ENCODE measurements at regions not wholly inside any gene's neighbourhood (a gene's known extent, or its start where the extent isn't known, plus 50 kb on each side); places are given as distances from the start of the nearest gene placed in this dataset.

DNA sequence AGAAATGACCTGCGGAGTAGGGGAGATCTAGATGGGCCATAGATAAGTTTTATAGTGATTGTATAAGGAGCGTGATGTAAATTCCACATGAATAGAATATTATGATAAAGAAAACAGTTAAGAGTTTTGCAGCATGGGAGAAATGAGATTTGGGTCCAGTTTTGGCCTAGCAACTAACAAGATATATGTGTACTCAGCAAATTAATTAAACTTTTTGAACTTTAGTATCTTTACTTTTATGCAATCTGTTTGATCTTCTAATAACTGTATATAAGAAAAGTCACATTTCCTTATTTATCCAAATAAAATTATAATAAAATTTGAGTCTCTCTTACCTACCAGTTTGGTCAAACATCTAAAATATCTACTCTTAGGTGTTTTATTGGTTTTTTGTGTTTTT lies 1011.8 kb upstream of the NCAM2 start:
- H3K4me1 Mint-ChIP-seq, result no peaks in the 10 kb centered on the region
- H3K27me3 Mint-ChIP-seq, result no peaks in the 10 kb centered on the region
- no peak overlapping the region for H3K4me3 Mint-ChIP-seq
- no peak overlapping the region for H3K27ac Mint-ChIP-seq
- H3K36me3 Mint-ChIP-seq, result no peaks in the 10 kb centered on the region
- no peak for ATAC-seq (ENCODE audit: low read depth)
- DNase-seq (ENCODE audit: low spot score in 2 of 2), result no peak
- peaks cover 4% of the 10 kb centered on the region for H3K9me3 Mint-ChIP-seq

DNA sequence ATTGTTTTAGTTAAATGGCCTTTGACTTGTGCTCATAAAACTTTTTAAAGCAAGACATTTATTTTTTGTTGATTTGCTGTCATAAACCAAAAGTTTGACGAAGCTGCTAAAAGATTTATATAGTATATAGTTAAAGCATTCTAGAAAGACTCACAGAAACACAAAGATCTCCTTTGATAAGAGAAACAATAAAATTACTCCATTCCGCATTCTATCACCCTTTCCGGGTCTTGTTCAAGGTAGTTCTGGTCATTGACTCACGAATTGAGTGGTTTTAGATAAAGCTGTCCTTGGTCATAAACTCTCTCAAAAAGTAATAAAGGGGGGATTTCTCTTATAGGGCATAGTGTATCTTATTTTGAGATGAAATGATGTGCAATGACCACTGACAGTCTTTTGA lies 1010.5 kb upstream of the NCAM2 start:
- no peak for ATAC-seq (ENCODE audit: low read depth)
- Mint-ChIP-seq H3K4me3 (no peak overlapping the region), H3K27me3 (no peaks in the 10 kb centered on the region), H3K36me3 (no peaks in the 10 kb centered on the region), H3K4me1 (no peaks in the 10 kb centered on the region), H3K9me3 (peaks cover 7% of the 10 kb centered on the region), H3K27ac (no peak overlapping the region)
- no peak for DNase-seq (ENCODE audit: low spot score in 2 of 2)

DNA sequence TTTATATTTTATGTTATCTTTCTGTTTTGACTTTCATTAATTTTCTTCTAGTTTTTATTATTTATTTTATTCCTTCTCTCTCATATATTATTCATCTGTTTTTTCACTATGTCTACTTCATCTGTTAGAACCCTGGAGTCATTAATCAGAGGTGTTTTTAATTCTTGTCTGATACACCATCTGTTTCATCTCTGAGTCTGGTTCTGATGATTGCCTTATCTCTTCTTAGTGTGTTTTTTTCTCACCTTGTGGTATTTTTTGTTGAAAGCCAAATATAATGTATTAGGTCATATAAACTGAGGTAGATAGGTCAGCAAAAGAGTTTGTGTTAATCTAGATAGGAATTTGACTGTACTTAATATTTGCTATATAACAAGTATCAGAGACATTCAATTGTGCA lies 1005.7 kb upstream of the NCAM2 start:
- Mint-ChIP-seq H3K4me3 (no peak overlapping the region), H3K27me3 (no peaks in the 10 kb centered on the region), H3K27ac (no peak overlapping the region), H3K4me1 (no peaks in the 10 kb centered on the region), H3K9me3 (peaks cover 5% of the 10 kb centered on the region), H3K36me3 (no peaks in the 10 kb centered on the region)
- ATAC-seq (ENCODE audit: low read depth), result no peak
- no peak for DNase-seq (ENCODE audit: low spot score in 2 of 2)

DNA sequence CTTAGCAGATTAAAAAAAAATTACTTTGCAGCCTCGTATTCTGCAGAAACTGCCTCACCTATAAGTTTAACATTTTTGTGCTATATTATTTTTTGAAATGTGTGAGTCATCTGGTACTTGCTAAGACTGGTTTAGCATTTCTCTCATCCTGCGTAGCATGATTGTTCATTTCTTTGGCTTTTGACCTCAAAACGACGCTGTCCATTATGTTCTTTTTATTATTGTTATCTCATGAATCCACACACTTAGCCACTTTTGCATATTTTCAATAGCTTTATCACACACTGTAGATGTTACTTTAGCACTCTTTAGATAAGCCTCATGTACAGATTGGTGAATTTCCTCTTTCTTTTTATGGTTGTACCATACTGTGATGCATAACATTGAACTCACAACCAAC lies 1004.9 kb upstream of the NCAM2 start:
- no peaks in the 10 kb centered on the region for H3K4me1 Mint-ChIP-seq
- no peaks in the 10 kb centered on the region for H3K27me3 Mint-ChIP-seq
- DNase-seq (ENCODE audit: low spot score in 2 of 2) (no peak), ATAC-seq (ENCODE audit: low read depth) (no peak)
- no peaks in the 10 kb centered on the region for H3K36me3 Mint-ChIP-seq
- H3K9me3 Mint-ChIP-seq, result peaks cover 5% of the 10 kb centered on the region
- H3K4me3 Mint-ChIP-seq, result no peak overlapping the region
- no peak overlapping the region for H3K27ac Mint-ChIP-seq

DNA sequence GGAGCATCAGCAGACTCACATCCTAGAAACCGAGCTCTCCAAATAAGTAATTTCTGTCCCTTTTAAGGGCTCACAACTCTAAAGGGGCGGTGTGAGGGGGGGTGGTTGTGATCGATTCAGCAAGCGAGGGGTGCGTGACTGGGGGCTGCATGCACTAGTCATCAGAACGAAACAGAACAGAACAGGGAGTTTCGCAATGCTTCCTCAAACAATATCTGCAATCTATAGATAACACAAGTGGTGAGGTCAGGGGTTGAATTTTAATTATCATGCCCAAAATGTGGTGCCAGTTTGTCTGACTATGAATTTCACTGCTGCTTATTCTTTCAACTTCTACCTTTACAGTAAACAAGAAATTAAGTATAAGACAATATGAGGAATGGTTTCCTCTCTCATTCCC lies 1003.0 kb upstream of the NCAM2 start:
- Mint-ChIP-seq H3K4me1 (no peaks in the 10 kb centered on the region), H3K36me3 (no peaks in the 10 kb centered on the region), H3K9me3 (peaks cover 4% of the 10 kb centered on the region), H3K27ac (no peak overlapping the region), H3K4me3 (no peak overlapping the region), H3K27me3 (no peaks in the 10 kb centered on the region)
- DNase-seq (ENCODE audit: low spot score in 2 of 2) (no peak), ATAC-seq (ENCODE audit: low read depth) (no peak)

DNA sequence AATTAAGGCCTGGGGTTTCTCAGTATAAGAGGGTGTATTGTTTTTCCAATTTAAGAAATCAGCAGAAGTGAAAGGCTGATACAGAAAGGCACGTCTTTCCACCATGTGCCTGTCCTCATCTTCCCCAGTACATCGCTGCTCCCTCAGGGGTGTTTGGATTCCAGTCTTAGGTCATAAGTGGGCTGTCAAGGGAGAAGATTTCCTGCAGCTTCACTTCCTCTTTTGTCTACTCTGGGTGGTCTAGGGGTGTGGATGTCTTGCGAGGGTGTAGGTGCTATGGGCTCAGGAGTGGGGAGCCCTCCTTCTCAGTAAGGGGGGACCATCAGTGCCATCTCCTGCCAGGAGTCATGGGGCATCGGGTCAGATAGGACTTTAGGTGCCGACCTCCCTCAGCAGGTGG lies 999.8 kb upstream of the NCAM2 start:
- H3K27ac Mint-ChIP-seq, result no peak overlapping the region

DNA sequence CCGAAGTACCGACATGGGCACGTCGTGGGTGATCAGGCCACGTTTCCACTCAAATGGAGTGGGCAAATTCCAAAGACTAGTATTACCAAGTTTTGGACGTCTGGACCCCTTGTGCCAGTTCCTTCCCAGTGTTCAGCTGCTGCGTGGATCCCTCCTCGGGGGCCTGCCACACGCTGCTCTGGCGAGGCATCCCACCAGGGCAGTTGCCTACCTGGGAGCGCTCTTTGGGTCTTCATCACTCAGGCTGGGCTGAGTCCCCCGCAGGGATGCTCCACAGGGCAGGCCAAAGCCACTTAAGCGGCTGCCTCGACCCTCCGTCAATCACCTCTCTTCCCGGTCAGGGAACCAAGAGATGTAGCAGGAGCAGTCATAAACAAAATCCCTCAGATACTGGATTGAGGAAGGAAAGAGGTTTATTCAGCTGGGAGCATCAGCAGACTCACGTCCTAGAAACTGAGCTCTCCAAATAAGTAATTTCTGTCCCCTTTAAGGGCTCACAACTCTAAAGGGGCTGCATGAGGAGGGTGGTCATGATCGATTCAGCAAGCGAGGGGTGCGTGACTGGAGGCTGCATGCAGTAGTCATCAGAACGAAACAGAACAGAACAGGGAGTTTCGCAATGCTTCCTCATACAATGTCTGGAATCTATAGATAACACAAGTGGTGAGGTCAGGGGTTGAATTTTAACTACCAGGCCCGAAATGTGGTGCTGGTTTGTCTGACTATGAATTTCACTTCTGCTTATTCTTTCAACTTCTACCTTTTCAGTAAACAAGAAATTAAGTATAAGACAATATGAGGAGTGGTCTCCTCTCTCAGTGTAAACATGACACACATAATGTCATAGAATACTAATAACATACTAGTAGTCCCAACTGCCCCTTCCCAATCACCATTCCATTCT lies 998.6 kb upstream of the NCAM2 start:
- no peak overlapping the region for H3K27ac Mint-ChIP-seq
- H3K4me1 Mint-ChIP-seq, result no peaks in the 10 kb centered on the region
- no peaks in the 10 kb centered on the region for H3K27me3 Mint-ChIP-seq
- DNase-seq (ENCODE audit: low spot score in 2 of 2) (no peak), ATAC-seq (ENCODE audit: low read depth) (no peak)
- H3K36me3 Mint-ChIP-seq, result no peaks in the 10 kb centered on the region
- no peak overlapping the region for H3K4me3 Mint-ChIP-seq
- peaks cover 2% of the 10 kb centered on the region for H3K9me3 Mint-ChIP-seq

More for the DNA sequence above, 999.8 kb upstream of the NCAM2 start:
- Mint-ChIP-seq H3K27me3 (no peaks in the 10 kb centered on the region), H3K4me1 (no peaks in the 10 kb centered on the region), H3K9me3 (peaks cover 2% of the 10 kb centered on the region), H3K36me3 (no peaks in the 10 kb centered on the region), H3K4me3 (no peak overlapping the region)
- DNase-seq (ENCODE audit: low spot score in 2 of 2) (no peak), ATAC-seq (ENCODE audit: low read depth) (no peak)

DNA sequence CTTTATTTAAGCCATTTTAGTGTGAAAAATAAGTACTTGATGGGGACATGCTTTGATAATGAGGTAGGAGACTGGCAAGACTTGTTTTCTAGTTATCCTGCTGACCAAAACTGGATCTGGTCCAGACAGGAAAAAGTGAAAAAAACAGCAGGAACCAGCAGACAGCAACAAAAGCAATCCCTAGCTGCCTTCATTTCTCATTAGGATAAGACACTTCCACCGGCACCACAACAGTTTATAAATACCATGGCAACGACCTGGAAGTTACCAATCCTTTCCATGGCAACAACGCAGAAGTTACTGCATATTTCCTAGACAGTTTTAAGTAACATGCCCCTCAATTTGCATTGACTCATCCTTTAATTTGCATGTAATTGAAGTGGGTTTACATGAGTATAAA lies 993.8 kb upstream of the NCAM2 start:
- ATAC-seq (ENCODE audit: low read depth) (no peak), DNase-seq (ENCODE audit: low spot score in 2 of 2) (no peak)
- no peaks in the 10 kb centered on the region for H3K4me1 Mint-ChIP-seq
- peaks cover 2% of the 10 kb centered on the region for H3K9me3 Mint-ChIP-seq
- H3K27ac Mint-ChIP-seq, result no peak overlapping the region
- no peaks in the 10 kb centered on the region for H3K36me3 Mint-ChIP-seq
- H3K4me3 Mint-ChIP-seq, result no peak overlapping the region
- H3K27me3 Mint-ChIP-seq, result no peaks in the 10 kb centered on the region

DNA sequence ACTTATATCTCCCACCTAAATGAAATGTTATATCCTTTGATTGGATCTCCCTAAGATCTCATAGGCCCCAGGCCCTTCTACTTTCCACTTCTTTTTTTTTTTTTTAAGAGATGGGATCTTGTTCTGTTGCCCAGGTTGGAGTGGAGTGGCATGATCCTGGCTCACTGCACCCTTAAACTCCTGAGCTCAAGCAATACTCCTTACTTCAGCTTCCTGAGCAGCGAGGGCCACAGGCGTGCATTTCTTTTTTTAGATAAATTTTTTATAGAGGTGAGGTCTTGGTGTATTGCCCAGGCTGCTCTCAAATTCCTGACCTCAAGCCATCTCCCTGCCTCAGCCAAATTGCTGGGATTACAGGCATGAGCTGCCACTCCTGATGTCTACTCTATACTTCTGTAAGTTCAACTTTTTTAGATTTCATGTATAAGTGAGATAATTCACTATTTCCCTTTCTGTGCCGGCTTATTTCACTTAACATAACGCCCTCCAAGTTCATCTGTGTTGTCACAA lies 987.5 kb upstream of the NCAM2 start:
- peaks cover 3% of the 10 kb centered on the region for H3K9me3 Mint-ChIP-seq
- ATAC-seq (ENCODE audit: low read depth), result no peak
- H3K4me3 Mint-ChIP-seq, result no peak overlapping the region
- no peaks in the 10 kb centered on the region for H3K27me3 Mint-ChIP-seq
- H3K27ac Mint-ChIP-seq, result no peak overlapping the region
- no peak for DNase-seq (ENCODE audit: low spot score in 2 of 2)
- H3K4me1 Mint-ChIP-seq, result no peaks in the 10 kb centered on the region
- H3K36me3 Mint-ChIP-seq, result no peaks in the 10 kb centered on the region

DNA sequence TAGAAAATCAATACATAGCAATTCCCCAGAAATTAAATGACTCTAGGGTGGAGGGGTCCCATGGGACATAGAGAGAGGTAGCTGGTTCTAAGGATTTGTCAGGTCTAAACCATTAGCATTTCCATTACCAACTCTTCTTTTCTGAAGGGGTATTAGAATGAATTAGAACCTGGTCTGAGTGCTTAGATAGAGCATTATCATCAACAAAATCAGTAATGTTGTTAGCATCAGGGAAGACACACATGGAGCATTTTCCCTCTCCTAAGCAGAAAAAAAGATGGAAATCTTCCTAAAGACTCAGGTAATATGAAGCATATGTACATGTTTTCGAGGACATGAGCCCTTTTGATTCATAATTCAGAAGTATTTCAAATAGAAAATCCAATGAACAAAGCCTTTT lies 984.4 kb upstream of the NCAM2 start:
- H3K4me3 Mint-ChIP-seq, result no peak overlapping the region
- H3K27ac Mint-ChIP-seq, result no peak overlapping the region
- ATAC-seq (ENCODE audit: low read depth), result no peak
- no peak for DNase-seq (ENCODE audit: low spot score in 2 of 2)
- no peaks in the 10 kb centered on the region for H3K36me3 Mint-ChIP-seq
- H3K9me3 Mint-ChIP-seq, result peaks cover 2% of the 10 kb centered on the region
- H3K4me1 Mint-ChIP-seq, result no peaks in the 10 kb centered on the region
- H3K27me3 Mint-ChIP-seq, result no peaks in the 10 kb centered on the region

DNA sequence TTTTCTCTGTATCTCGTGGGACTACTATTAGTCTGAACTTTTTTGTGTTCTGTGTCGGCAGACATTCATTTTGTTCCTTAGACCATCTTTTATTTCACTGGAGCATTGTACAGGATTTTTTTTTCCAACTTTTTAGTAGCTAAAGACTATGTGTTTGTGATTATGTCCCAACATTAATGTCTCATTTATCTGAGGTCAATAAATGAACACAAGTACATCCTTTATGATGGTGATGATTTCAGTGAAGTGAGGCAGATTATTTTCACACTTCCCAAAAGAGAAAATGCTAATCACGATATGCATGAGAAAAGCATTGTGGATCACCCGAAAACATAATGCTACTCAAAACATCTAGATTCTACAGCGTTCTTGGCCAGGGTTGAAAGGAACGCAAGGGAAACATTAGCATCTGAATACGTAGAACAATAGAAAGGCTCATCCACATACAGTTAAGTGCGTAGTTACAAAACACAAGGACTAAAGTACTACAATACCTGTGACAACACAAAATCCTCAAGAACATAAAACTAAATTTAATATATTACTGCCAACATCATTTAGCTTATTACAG lies 981.7 kb upstream of the NCAM2 start:
- H3K27ac Mint-ChIP-seq, result no peak overlapping the region
- ATAC-seq (ENCODE audit: low read depth), result no peak
- peaks cover 3% of the 10 kb centered on the region for H3K9me3 Mint-ChIP-seq
- H3K4me3 Mint-ChIP-seq, result no peak overlapping the region
- no peaks in the 10 kb centered on the region for H3K36me3 Mint-ChIP-seq
- H3K4me1 Mint-ChIP-seq, result no peaks in the 10 kb centered on the region
- no peaks in the 10 kb centered on the region for H3K27me3 Mint-ChIP-seq
- DNase-seq (ENCODE audit: low spot score in 2 of 2), result no peak

DNA sequence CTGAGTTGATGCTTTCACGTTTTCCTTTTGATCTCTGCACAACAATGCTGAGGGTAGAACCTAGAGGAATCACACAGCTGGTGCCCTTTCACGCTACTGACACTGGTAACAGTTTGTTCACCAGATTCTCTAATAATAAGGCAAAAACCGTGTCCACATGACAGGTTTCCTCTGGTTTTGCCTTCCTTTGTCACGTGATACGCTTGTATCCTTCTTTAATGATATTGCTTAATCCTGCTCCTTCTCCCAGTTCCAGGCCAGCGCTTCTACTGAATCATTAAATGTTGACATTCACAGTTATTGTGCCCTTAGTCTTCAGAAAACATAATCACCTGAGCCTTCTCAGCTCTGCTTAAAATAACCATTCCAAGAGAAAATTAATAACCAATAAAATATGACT lies 978.2 kb upstream of the NCAM2 start:
- H3K27ac Mint-ChIP-seq, result no peak overlapping the region
- no peaks in the 10 kb centered on the region for H3K27me3 Mint-ChIP-seq
- H3K9me3 Mint-ChIP-seq, result peaks cover 3% of the 10 kb centered on the region
- DNase-seq (ENCODE audit: low spot score in 2 of 2) (no peak), ATAC-seq (ENCODE audit: low read depth) (no peak)
- H3K4me3 Mint-ChIP-seq, result no peak overlapping the region
- no peaks in the 10 kb centered on the region for H3K36me3 Mint-ChIP-seq
- H3K4me1 Mint-ChIP-seq, result no peaks in the 10 kb centered on the region

DNA sequence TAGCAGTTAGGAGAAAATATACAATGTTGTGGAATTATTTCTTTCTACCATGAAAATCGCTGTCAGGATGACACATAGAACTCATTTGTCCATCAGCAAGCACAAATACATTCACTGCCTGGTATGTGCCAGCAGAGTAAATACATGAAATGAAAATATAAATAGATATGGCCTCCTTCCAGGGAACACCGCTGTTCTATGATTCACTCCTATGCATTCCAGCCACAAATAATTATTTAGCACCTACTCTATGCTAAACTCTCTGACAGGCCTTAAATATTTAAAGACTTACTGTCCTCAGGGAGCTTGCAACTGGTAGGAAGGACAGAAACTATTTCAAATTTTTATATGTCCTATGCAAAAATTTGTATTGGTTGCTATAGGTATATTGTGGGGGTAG lies 975.0 kb upstream of the NCAM2 start:
- Mint-ChIP-seq H3K27ac (no peak overlapping the region), H3K36me3 (no peaks in the 10 kb centered on the region), H3K9me3 (peaks cover 6% of the 10 kb centered on the region), H3K4me1 (no peaks in the 10 kb centered on the region), H3K4me3 (no peak overlapping the region), H3K27me3 (no peaks in the 10 kb centered on the region)
- no peak for DNase-seq (ENCODE audit: low spot score in 2 of 2)
- no peak for ATAC-seq (ENCODE audit: low read depth)

DNA sequence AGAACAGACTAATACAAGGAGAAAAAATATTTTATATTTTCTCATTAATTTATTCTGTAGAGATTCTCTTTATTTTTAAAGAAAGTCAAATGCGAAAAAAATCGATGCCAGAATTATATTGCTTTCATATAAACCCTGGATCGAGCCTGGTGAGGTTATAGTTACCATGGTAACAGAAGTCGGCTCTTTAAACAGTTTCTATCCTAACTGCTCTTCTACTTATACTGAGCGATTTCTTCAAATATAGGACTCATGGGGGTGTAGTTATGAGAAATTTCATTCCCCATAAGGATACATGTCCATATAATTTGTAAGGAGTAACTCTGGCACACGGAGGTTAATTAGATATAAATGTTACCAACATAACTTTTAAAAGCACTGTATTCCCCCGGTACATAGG lies 973.5 kb upstream of the NCAM2 start:
- no peaks in the 10 kb centered on the region for H3K27me3 Mint-ChIP-seq
- H3K4me3 Mint-ChIP-seq, result no peak overlapping the region
- no peak overlapping the region for H3K27ac Mint-ChIP-seq
- H3K9me3 Mint-ChIP-seq, result peaks cover 4% of the 10 kb centered on the region
- ATAC-seq (ENCODE audit: low read depth) (no peak), DNase-seq (ENCODE audit: low spot score in 2 of 2) (no peak)
- no peaks in the 10 kb centered on the region for H3K4me1 Mint-ChIP-seq
- no peaks in the 10 kb centered on the region for H3K36me3 Mint-ChIP-seq

DNA sequence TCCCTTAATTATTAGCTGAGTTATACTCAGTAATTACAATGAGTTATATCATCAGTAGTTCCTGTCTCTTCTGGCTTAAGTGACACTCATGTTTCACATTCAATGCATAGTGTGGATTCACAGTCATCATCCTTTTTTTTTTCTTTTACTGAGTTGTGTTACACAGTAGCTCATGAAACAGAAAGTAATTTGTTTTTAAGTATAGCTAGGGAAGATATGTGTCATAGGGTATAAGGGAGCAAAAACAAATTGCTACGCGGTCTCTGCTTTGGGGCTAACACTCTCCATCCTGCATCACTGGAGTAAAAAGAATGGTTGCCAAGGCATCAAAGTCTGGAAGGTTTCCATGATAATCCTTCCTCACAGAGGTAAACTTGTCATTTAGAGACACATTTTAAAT lies 971.7 kb upstream of the NCAM2 start:
- H3K4me3 Mint-ChIP-seq, result no peak overlapping the region
- no peak overlapping the region for H3K27ac Mint-ChIP-seq
- H3K36me3 Mint-ChIP-seq, result no peaks in the 10 kb centered on the region
- H3K4me1 Mint-ChIP-seq, result no peaks in the 10 kb centered on the region
- peaks cover 3% of the 10 kb centered on the region for H3K9me3 Mint-ChIP-seq
- DNase-seq (ENCODE audit: low spot score in 2 of 2), result no peak
- no peaks in the 10 kb centered on the region for H3K27me3 Mint-ChIP-seq
- ATAC-seq (ENCODE audit: low read depth), result no peak
